Neural crest cell (in vitro differentiated cells): ENCODE measurements at regions not wholly inside any gene's neighbourhood (a gene's known extent, or its start where the extent isn't known, plus 50 kb on each side); places are given as distances from the start of the nearest gene placed in this dataset.

Experiments used
- DNase-seq: peaks from one replicate; pipeline ENCODE4 v3.0.0; 2021; ENCODE audit warnings: low read depth, mixed read lengths, low spot score
- H3K27ac Mint-ChIP-seq: one replicate; pipeline ENCODE4 v1.8.0; 2021; ENCODE audit warnings: mild to moderate bottlenecking, mixed read lengths; ENCODE audit not compliant: unreplicated experiment
- H3K27me3 Mint-ChIP-seq: 2 replicates; pipeline ENCODE4 v1.8.0; 2021; ENCODE audit warnings: low read depth, mild to moderate bottlenecking, mixed read lengths
- H3K36me3 Mint-ChIP-seq: 2 replicates; pipeline ENCODE4 v1.8.0; 2021; ENCODE audit warnings: low read depth, mild to moderate bottlenecking, mixed read lengths
- H3K4me1 Mint-ChIP-seq: 2 replicates; pipeline ENCODE4 v1.8.0; 2021; ENCODE audit warnings: mixed read lengths
- H3K4me3 Mint-ChIP-seq: one replicate; pipeline ENCODE4 v1.8.0; 2021; ENCODE audit warnings: mild to moderate bottlenecking, mixed read lengths
- H3K9me3 Mint-ChIP-seq: 2 replicates; pipeline ENCODE4 v1.8.0; 2021; ENCODE audit warnings: mixed read lengths
- TF ChIP-seq, protein P1 (sequence below): fragments of 200-600 bp; sonication (generic); conservative IDR thresholded peaks from 2 replicates; pipeline ENCODE4 v1.5.0; 2021; ENCODE audit warnings: antibody characterized with exemption, mild to moderate bottlenecking

DNA sequence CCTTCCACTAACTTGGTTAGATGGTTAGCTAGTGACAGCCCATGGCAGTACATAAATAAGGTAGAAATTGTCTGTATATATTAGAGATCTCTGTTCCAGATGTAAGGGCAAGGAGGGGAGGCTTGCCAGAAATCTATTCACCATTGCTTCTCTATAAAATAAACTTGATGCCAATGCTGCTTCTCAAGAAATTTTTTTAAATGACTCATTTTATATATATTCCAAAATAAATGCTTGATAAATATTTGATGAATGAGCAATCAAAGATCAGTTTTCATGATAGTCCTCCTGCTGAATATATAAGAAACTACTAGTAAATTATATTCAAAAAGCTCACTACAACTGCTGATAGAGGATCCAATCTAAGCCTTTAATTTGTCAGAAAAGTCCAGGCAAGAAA lies 710.6 kb upstream of the CCDC179 start:
- Mint-ChIP-seq H3K4me1 (no peaks in the 10 kb centered on the region), H3K9me3 (no peaks in the 10 kb centered on the region), H3K36me3 (no peaks in the 10 kb centered on the region), H3K4me3 (no peak overlapping the region), H3K27me3 (no peaks in the 10 kb centered on the region), H3K27ac (no peak overlapping the region)
- TF ChIP-seq, protein P1, sequence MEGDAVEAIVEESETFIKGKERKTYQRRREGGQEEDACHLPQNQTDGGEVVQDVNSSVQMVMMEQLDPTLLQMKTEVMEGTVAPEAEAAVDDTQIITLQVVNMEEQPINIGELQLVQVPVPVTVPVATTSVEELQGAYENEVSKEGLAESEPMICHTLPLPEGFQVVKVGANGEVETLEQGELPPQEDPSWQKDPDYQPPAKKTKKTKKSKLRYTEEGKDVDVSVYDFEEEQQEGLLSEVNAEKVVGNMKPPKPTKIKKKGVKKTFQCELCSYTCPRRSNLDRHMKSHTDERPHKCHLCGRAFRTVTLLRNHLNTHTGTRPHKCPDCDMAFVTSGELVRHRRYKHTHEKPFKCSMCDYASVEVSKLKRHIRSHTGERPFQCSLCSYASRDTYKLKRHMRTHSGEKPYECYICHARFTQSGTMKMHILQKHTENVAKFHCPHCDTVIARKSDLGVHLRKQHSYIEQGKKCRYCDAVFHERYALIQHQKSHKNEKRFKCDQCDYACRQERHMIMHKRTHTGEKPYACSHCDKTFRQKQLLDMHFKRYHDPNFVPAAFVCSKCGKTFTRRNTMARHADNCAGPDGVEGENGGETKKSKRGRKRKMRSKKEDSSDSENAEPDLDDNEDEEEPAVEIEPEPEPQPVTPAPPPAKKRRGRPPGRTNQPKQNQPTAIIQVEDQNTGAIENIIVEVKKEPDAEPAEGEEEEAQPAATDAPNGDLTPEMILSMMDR: no peak
- DNase-seq: no peak

DNA sequence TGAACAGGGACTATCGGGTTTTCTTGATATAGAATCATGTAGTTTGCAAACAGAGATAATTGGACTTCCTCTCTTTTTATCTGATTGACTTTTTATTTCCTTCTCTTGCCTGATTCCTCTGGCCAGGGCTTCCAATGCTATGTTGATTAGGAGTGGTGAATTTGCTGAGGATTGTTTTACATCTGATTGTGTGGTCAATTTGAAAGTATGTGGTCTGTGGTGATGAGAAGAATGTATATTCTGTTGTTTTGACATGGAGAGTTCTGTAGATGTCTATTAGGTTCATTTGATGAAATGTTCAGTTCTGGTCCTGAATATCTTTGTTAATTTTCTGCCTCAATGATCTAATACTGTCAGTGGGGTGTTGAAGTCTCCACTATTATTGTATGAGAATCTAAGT lies 713.2 kb upstream of the CCDC179 start:
- H3K27ac Mint-ChIP-seq: no peak overlapping the region
- DNase-seq: no peak
- no peak overlapping the region for H3K4me3 Mint-ChIP-seq
- H3K36me3 Mint-ChIP-seq: no peaks in the 10 kb centered on the region
- TF ChIP-seq, protein P1: no peak
- no peaks in the 10 kb centered on the region for H3K4me1 Mint-ChIP-seq
- no peaks in the 10 kb centered on the region for H3K9me3 Mint-ChIP-seq
- H3K27me3 Mint-ChIP-seq: no peaks in the 10 kb centered on the region

DNA sequence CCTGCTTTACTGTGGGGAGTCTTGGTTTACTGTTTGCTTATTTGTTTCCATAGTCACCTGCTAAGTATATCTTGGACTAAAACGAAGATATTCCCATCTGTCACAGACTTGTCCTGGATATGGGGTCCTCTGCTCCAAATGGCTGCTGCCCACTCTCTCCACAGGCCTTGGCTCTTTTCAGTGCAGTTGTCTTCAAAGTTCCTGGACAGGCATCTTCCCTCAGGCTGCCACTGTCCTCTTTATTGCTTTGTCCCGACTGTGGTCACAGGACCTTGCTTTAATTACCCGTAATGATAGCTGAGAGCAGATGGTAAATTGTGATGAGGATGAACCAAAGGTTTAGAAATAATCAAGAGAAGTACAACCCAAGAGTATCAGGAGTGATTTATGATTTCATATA lies 713.9 kb upstream of the CCDC179 start:
- Mint-ChIP-seq H3K4me3 (no peak overlapping the region), H3K27ac (no peak overlapping the region), H3K9me3 (no peaks in the 10 kb centered on the region), H3K4me1 (no peaks in the 10 kb centered on the region), H3K36me3 (no peaks in the 10 kb centered on the region), H3K27me3 (no peaks in the 10 kb centered on the region)
- TF ChIP-seq, protein P1: no peak
- DNase-seq: no peak

DNA sequence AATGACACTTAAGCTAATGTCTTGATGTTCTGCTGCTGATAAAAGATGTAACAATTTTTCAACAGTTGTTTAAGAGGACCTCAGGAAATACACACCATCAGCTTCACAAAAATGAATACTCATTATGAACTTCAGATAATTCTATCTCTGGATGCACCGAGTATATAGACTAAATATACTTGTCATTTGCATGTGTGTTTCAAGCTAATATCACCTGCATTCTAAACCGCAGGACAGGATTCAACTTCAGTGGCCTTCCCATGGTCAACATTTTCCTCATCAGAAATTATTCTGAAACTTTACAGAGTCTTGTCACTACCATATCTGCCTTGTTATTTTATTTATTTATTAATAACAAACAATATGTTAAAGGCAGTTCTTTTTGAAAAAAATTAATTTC lies 717.0 kb upstream of the CCDC179 start:
- H3K4me1 Mint-ChIP-seq: no peaks in the 10 kb centered on the region
- DNase-seq: no peak
- H3K27me3 Mint-ChIP-seq: no peaks in the 10 kb centered on the region
- H3K36me3 Mint-ChIP-seq: no peaks in the 10 kb centered on the region
- TF ChIP-seq, protein P1: no peak
- H3K4me3 Mint-ChIP-seq: no peak overlapping the region
- no peaks in the 10 kb centered on the region for H3K9me3 Mint-ChIP-seq
- H3K27ac Mint-ChIP-seq: no peak overlapping the region

DNA sequence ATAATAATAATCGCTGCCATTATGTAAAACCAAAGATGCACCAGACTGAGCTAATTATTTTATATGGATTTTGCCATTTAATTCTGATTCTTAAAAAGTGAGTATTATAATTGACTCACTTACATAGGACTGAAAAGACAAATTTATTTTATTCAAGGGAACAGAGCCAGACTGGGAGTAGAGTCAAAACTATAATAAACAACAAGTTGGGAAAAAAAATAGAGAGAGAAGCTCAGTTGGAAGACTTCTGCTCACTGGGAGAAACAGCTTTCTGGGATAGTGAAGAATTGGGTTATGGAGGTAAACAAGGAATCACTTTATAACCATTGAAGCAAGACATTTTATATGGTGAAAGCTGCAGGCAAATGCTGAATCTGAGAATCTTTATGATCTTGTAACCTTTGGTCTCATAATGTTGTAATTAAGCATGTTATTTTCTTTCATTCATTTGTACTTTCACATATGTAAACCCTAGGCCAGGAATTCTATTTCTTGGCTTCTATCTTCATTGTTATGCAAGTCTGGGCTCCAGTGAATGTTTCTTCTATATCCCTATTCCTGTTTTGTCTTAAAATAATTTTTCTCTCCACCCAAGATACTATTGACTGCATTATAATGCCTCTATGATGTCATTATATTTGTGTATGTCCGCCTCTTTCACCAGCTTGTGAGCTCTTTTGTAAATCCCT lies 725.3 kb upstream of the CCDC179 start:
- DNase-seq: no peak
- TF ChIP-seq, protein P1: no peak
- H3K27me3 Mint-ChIP-seq: no peaks in the 10 kb centered on the region
- peaks cover 4% of the 10 kb centered on the region for H3K36me3 Mint-ChIP-seq
- no peak overlapping the region for H3K27ac Mint-ChIP-seq
- no peaks in the 10 kb centered on the region for H3K4me1 Mint-ChIP-seq
- no peak overlapping the region for H3K4me3 Mint-ChIP-seq
- peaks cover 8% of the 10 kb centered on the region for H3K9me3 Mint-ChIP-seq
